ENCODE measurements at regions not wholly inside any gene's neighbourhood (a gene's known extent, or its start where the extent isn't known, plus 50 kb on each side); places are given as distances from the start of the nearest gene placed in this dataset.

DNA sequence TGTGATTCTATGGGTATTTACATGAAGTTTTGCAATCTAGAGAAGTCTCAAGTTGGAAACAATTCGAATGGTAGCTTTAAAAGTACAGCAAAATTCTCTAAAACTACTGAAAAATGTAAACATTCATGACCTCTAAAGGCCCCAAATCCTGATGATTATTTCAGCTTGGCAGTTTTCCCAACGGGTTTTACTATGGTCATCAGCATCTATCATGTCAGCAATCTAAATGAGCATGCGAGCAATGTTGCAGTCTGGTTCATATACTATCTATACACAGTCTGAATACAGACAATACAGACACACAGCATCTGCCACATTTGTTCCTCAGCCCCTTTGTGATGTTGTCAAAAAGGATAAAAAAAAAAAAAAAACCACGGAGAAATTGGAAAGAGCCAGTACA is 790.3 kb upstream of the HTR2C start:
- no peak for TF ChIP-seq SUZ12 (IDR thresholded peaks at IDR 0.05; ENCODE audit: extremely low read depth, insufficient read depth, insufficient read length)
- TF ChIP-seq YY1 (IDR thresholded peaks at IDR 0.05; ENCODE audit: insufficient read depth, insufficient read length): no peak
- no peak for TF ChIP-seq ZNF274 (IDR thresholded peaks at IDR 0.05; ENCODE audit: low read depth, low read length)
